SKM-1 treated with dmso at 0.1 percent for 144 hours (cell line): ENCODE measurements at regions not wholly inside any gene's neighbourhood (a gene's known extent, or its start where the extent isn't known, plus 50 kb on each side); places are given as distances from the start of the nearest gene placed in this dataset.
"Not testable (repeated sequence)": the region's sequence is repeated elsewhere in the genome, so short reads cannot be mapped to it uniquely, and the experiment has no call there.

Source experiments
- DNase-seq: peaks from one replicate; lab custom pipeline; 2025; ENCODE audit not compliant: unreplicated experiment; lab: John Stamatoyannopoulos, UW

DNA sequence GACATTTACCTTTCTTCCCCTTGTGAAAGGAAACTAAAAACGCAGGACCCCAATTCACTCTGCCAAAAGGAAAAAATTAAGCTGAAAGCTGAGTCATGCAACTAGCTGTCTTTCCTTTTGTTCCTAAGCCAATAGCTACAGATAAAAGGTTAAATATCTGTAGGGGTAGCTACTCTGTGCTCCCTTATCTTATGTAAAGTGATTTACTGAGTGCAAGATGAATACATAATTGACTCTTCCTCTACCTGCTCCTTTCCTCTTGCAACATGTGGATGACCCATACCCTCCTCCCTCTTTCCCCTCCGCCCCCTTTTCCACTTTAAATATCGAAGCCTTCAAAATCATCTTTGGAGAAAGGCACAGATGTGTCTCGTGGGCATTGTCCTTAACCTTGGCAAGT lies 68.0 kb upstream of the ZNF157 start:
- DNase-seq, result no peak

- DNase-seq, result not testable (repeated sequence)
These were observed 63.8 kb upstream of the ZNF157 start for GRCh38 chrX:47306471-47307023.

DNA sequence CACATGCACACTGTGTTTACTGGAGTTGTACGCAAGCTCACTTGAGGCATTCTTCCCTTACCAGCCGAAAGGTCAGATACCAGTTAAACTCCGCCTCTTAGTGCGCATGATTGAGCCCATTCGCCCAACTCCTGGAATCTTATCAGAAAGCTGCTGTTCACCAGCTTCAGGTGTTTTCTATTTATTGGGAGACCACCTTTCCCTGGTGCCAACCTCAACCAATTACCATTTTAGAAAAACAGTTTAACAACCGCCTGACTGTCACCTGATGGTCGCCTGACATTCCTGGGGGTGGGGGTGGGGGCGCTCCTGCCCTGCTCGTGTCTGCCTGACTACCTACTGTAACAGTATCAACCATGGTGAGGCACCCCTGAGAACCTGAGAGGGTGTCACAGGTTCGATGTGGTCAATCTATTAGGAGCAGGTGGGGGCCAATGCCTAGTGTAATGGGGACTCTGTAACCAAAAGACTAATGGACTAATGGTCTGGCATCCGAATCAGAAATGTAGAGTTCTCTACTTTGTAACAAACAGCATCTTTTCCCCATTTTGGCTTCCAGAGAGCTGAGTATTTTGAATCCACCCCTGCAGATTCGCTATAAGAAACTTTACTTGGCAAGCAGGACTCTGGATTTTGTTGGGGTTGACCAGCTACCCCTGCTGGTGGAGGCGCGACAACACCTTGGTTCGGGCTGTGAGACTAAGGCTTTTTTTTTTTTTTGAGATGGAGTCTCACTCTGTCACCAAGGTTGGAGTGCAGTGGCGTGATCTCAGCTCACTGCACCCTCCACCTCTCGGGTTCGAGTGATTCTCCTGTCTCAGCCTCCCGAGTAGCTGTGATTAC lies 58.2 kb upstream of the ZNF157 start:
- peak; percentile 2 for DNase-seq

- DNase-seq, result no peak
These were observed 57.3 kb upstream of the ZNF157 start for GRCh38 chrX:47313056-47313455.

DNA sequence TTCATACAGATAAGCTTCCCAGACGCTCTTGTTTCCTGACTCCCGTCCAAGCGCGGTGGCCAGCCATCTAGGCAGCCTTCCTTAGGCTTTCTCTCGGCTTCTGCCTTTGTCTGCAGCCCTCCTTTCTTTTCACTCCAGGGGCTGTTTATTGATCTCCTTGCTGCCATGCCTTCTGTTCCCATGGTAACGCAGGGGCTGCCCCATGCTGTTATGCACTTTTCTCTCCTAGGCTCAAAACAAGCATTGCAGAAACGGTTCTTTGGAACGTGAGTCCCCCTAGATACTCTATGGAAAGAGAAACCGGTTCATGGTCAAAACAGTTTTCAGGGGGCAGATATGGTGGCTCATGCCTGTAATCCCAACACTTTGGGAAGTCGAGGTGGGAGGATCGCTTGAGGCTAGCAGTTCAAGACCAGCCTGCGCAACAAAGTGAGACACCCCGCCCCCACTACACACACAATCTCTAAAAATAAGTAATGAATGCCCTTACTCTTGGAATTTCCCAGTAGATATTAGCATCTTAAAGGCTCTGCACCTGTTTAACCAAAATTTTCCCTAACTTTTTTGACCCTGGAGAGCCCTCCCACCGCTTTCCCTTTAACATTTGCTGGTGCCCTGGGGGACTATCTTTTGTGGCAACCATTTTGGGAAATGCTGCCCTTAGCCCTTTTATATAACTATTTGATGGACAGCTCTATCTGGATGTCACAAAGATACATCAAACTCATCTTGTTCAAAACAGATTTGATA lies 53.9 kb upstream of the ZNF157 start:
- no peak for DNase-seq
